ENCODE measurements at regions not wholly inside any gene's neighbourhood (a gene's known extent, or its start where the extent isn't known, plus 50 kb on each side); places are given as distances from the start of the nearest gene placed in this dataset.

DNA sequence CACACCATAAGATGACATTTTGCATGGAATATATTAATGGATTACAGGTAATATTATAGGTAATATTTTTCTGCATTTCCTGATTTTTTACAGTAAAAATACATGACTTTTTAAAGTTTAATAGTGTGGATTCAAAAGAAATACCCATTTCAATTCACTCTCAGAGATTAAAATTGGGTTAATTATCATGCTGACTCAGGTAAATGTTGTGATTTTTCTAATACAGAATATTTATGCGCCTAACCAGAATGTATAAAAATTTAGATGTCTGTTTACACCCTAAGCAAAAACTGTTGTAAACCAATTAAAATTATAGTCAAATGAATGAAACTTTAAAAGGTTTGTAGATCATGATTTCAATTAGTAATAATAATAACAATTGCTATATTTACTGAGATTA is 117.2 kb upstream of the FLRT2 start:
- no peak overlapping the region for H3K27ac Mint-ChIP-seq
- H3K27me3 Mint-ChIP-seq (ENCODE audit: low read depth): no peaks in the 10 kb centered on the region
- H3K4me1 Mint-ChIP-seq: peaks cover 25% of the 10 kb centered on the region
- H3K9me3 Mint-ChIP-seq: no peaks in the 10 kb centered on the region
- TF ChIP-seq, protein P1, sequence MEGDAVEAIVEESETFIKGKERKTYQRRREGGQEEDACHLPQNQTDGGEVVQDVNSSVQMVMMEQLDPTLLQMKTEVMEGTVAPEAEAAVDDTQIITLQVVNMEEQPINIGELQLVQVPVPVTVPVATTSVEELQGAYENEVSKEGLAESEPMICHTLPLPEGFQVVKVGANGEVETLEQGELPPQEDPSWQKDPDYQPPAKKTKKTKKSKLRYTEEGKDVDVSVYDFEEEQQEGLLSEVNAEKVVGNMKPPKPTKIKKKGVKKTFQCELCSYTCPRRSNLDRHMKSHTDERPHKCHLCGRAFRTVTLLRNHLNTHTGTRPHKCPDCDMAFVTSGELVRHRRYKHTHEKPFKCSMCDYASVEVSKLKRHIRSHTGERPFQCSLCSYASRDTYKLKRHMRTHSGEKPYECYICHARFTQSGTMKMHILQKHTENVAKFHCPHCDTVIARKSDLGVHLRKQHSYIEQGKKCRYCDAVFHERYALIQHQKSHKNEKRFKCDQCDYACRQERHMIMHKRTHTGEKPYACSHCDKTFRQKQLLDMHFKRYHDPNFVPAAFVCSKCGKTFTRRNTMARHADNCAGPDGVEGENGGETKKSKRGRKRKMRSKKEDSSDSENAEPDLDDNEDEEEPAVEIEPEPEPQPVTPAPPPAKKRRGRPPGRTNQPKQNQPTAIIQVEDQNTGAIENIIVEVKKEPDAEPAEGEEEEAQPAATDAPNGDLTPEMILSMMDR (IDR thresholded peaks at IDR 0.05; ENCODE audit: unreplicated experiment in 3 of 3): no peak
- no peaks in the 10 kb centered on the region for H3K36me3 Mint-ChIP-seq (ENCODE audit: low read depth)
- no peak overlapping the region for H3K4me3 Mint-ChIP-seq

DNA sequence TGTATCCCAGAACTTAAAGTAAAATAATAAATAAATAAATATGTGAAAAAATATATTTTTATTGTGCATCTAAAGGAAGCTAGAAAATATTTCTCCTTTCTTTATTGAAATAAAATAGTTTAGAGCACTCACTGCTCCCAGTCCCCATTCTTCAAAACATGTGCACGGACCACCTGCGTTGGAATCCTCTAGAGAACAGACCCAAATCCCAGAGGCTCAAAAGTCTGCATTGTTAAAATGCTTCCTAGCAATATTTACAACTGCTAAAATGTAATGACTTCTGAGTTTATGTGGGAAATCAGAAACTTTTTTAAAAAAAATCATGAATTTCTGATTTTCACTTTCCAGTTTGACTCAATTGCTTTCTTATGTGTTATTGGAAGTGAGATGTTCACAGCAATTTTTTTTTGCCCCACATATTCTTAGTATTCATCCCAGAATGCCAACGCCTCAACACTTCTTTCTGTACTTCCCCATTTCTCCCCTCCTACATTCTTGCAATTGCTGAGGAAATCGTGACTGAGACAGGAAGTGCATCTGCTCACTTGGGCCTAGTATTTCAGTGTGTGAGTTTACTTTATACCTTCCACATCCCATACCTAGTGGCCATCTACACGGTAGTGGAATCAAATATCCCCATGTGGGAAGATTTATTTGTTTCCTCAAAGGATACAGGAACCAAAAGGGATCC is 116.0 kb upstream of the FLRT2 start:
- Mint-ChIP-seq H3K27me3 (ENCODE audit: low read depth) (no peaks in the 10 kb centered on the region), H3K9me3 (no peaks in the 10 kb centered on the region), H3K4me3 (no peak overlapping the region), H3K27ac (no peak overlapping the region), H3K4me1 (peaks cover 25% of the 10 kb centered on the region), H3K36me3 (ENCODE audit: low read depth) (no peaks in the 10 kb centered on the region)
- TF ChIP-seq, protein P1 (IDR thresholded peaks at IDR 0.05; ENCODE audit: unreplicated experiment in 3 of 3): no peak

DNA sequence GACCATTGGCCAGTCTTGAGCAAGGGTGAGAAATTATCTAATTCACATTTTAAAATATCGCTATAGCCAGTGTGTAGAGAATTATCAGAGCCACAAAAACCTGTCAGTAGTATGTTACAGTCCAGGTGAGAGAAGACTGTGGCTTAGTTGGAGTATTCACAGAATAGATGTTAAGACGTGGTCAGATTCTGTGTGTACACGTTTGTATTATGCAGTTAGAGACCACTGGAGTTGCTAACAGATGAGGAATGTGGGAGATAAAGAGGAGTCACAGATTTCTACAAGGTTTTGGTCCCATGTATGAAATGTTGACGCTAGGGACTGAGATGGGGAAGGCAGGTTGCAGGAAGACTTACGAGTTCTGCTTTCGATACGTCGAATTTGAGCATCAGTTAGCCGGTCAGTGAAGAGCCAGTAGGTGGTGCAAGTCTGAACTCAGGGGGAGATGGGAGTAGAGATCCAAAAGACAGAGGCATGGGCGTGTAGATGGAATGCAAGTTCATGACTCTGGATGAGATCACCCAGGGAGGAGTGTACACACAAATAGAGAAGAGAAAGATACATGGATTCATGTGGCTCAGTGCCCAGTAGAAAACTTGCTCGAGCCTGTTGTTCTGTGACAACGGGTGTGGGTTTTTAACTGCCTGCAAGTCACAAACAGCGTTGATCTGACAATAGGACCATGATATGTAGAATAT is 114.8 kb upstream of the FLRT2 start:
- peak overlapping the region; percentile 19 to 81 (median 60) for H3K27ac Mint-ChIP-seq
- H3K36me3 Mint-ChIP-seq (ENCODE audit: low read depth): no peaks in the 10 kb centered on the region
- no peaks in the 10 kb centered on the region for H3K27me3 Mint-ChIP-seq (ENCODE audit: low read depth)
- H3K4me1 Mint-ChIP-seq: peaks cover 26% of the 10 kb centered on the region
- no peaks in the 10 kb centered on the region for H3K9me3 Mint-ChIP-seq
- TF ChIP-seq, protein P1 (IDR thresholded peaks at IDR 0.05; ENCODE audit: unreplicated experiment in 3 of 3): peak; percentile 16 to 32 (median 18)
- H3K4me3 Mint-ChIP-seq: peak overlapping the region in 2 of 3 experiments; percentile 37 to 52

DNA sequence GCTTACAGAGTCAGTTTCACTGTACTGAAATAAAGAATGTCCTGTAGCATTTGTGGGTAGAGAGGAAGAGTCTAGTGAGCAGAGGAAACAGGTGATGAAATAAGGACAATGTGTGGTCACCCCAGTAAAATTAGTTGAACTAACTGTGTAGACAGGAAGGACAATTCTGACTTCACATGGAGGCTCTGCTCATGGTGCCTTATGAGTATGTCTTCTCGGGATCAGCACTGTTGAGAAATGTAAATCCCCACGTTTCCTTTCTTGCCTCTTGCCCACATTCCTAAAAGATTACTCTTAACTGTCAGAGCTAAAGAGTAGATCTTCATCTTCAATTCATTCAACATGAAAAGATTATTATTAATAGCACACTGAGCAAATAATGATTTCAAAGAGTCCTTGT is 113.2 kb upstream of the FLRT2 start:
- Mint-ChIP-seq H3K4me3 (no peak overlapping the region), H3K36me3 (ENCODE audit: low read depth) (no peaks in the 10 kb centered on the region), H3K4me1 (peaks cover 30% of the 10 kb centered on the region), H3K27me3 (ENCODE audit: low read depth) (no peaks in the 10 kb centered on the region), H3K27ac (peak overlapping the region in 1 of 3 experiments; percentile 40), H3K9me3 (no peaks in the 10 kb centered on the region)
- TF ChIP-seq, protein P1 (IDR thresholded peaks at IDR 0.05; ENCODE audit: unreplicated experiment in 3 of 3): no peak

DNA sequence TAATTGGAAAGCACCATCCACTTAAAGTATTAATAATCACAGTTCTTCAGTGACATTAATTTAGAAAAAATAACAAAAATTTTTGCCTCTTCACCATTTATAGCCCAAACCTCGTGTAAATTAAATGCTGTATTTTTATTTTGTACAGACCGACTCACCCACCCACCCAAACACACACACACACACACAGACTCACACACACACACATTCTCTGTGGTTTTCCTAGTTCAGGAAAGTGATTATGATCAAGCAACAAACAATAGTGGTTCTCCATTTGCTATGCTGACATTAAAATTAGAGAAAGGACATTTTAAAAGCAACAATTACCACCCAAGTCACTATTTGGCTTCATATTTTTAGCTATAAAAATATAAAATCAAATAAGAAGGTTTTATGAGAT is 112.5 kb upstream of the FLRT2 start:
- Mint-ChIP-seq H3K4me3 (no peak overlapping the region), H3K4me1 (peaks cover 30% of the 10 kb centered on the region), H3K27me3 (ENCODE audit: low read depth) (no peaks in the 10 kb centered on the region), H3K9me3 (no peaks in the 10 kb centered on the region), H3K36me3 (ENCODE audit: low read depth) (no peaks in the 10 kb centered on the region), H3K27ac (peak overlapping the region in 2 of 3 experiments; percentile 8 to 77)
- TF ChIP-seq, protein P1 (IDR thresholded peaks at IDR 0.05; ENCODE audit: unreplicated experiment in 3 of 3): no peak
